Chondrocyte (in vitro differentiated cells): ENCODE measurements at regions not wholly inside any gene's neighbourhood (a gene's known extent, or its start where the extent isn't known, plus 50 kb on each side); places are given as distances from the start of the nearest gene placed in this dataset.
"Not testable (repeated sequence)": the region's sequence is repeated elsewhere in the genome, so short reads cannot be mapped to it uniquely, and the experiment has no call there.

Experiments
- DNase-seq: peaks from one replicate; pipeline ENCODE4 v3.0.0; 2021; ENCODE audit warnings: mixed read lengths, low spot score
- H3K27ac Mint-ChIP-seq: one replicate; pipeline ENCODE4 v1.8.0; 2021; ENCODE audit warnings: mild to moderate bottlenecking, moderate library complexity, mixed read lengths; ENCODE audit not compliant: unreplicated experiment
- H3K27me3 Mint-ChIP-seq: 2 replicates; pipeline ENCODE4 v1.8.0; 2021; ENCODE audit warnings: low read depth, mixed read lengths
- H3K36me3 Mint-ChIP-seq: 2 replicates; pipeline ENCODE4 v1.8.0; 2021; ENCODE audit warnings: low read depth, mixed read lengths
- H3K4me1 Mint-ChIP-seq: 2 replicates; pipeline ENCODE4 v1.8.0; 2021; ENCODE audit warnings: low read depth, mild to moderate bottlenecking, mixed read lengths
- H3K4me3 Mint-ChIP-seq: one replicate; pipeline ENCODE4 v1.8.0; 2021; ENCODE audit warnings: mild to moderate bottlenecking, moderate library complexity, mixed read lengths; ENCODE audit not compliant: unreplicated experiment
- H3K9me3 Mint-ChIP-seq: 2 replicates; pipeline ENCODE4 v1.8.0; 2021; ENCODE audit warnings: low read depth, mixed read lengths
- CTCF ChIP-seq: fragments of 200-600 bp; sonication (generic); IDR thresholded peaks from 2 replicates; pipeline ENCODE4 v1.5.0; 2021; ENCODE audit warnings: antibody characterized with exemption, mild to moderate bottlenecking, moderate library complexity

- TF ChIP-seq CTCF, result no peak
- Mint-ChIP-seq H3K36me3 (no peaks in the 10 kb centered on the region), H3K4me3 (no peak overlapping the region), H3K4me1 (peaks cover 2% of the 10 kb centered on the region), H3K27ac (no peak overlapping the region), H3K9me3 (no peaks in the 10 kb centered on the region), H3K27me3 (peaks cover 27% of the 10 kb centered on the region)
- DNase-seq, result no peak
Observed at GRCh38 chr6:167709196-167709595, 117.5 kb upstream of the AFDN start.

GRCh38 chr6:167709776-167710336, 116.9 kb upstream of the AFDN start:
- peaks cover 31% of the 10 kb centered on the region for H3K27me3 Mint-ChIP-seq
- not testable (repeated sequence) for H3K36me3 Mint-ChIP-seq, H3K4me1 Mint-ChIP-seq, DNase-seq, H3K9me3 Mint-ChIP-seq, H3K27ac Mint-ChIP-seq, H3K4me3 Mint-ChIP-seq

GRCh38 chr6:167710363-167710920, 116.3 kb upstream of the AFDN start:
- H3K27me3 Mint-ChIP-seq, result peaks cover 34% of the 10 kb centered on the region
- no peak overlapping the region for H3K27ac Mint-ChIP-seq
- TF ChIP-seq CTCF, result no peak
- H3K9me3 Mint-ChIP-seq, result no peaks in the 10 kb centered on the region
- H3K36me3 Mint-ChIP-seq, result no peaks in the 10 kb centered on the region
- H3K4me1 Mint-ChIP-seq, result peaks cover 6% of the 10 kb centered on the region
- no peak overlapping the region for H3K4me3 Mint-ChIP-seq
- no peak for DNase-seq

GRCh38 chr6:167711211-167711610, 115.5 kb upstream of the AFDN start:
- peaks cover 6% of the 10 kb centered on the region for H3K4me1 Mint-ChIP-seq
- peaks cover 40% of the 10 kb centered on the region for H3K27me3 Mint-ChIP-seq
- H3K36me3 Mint-ChIP-seq, result no peaks in the 10 kb centered on the region
- TF ChIP-seq CTCF, result no peak
- H3K9me3 Mint-ChIP-seq, result no peaks in the 10 kb centered on the region
- DNase-seq, result no peak
- H3K4me3 Mint-ChIP-seq, result no peak overlapping the region
- H3K27ac Mint-ChIP-seq, result no peak overlapping the region

GRCh38 chr6:167711768-167712730, 114.7 kb upstream of the AFDN start:
- peaks cover 47% of the 10 kb centered on the region for H3K27me3 Mint-ChIP-seq
- no peak for DNase-seq
- H3K36me3 Mint-ChIP-seq, result no peaks in the 10 kb centered on the region
- no peak overlapping the region for H3K27ac Mint-ChIP-seq
- H3K9me3 Mint-ChIP-seq, result no peaks in the 10 kb centered on the region
- H3K4me3 Mint-ChIP-seq, result no peak overlapping the region
- H3K4me1 Mint-ChIP-seq, result peaks cover 6% of the 10 kb centered on the region
- no peak for TF ChIP-seq CTCF
